A549 (cell line): ENCODE measurements at regions not wholly inside any gene's neighbourhood (a gene's known extent, or its start where the extent isn't known, plus 50 kb on each side); places are given as distances from the start of the nearest gene placed in this dataset.

Experiments
- CHD4 ChIP-seq: fragments of 200-600 bp; sonication (generic); IDR thresholded peaks from 2 replicates; pipeline ENCODE4 v1.6.1; 2016; ENCODE audit warnings: antibody characterized with exemption, mild to moderate bottlenecking, borderline replicate concordance
- EP300 ChIP-seq, 2 experiments: fragments of >200 bp; sonication (Bioruptor Twin); formaldehyde crosslinking; IDR thresholded peaks; 2 replicates in 1 of 2; 3 replicates in 1 of 2; pipeline ENCODE4 v1.6.1; 2016 to 2017
- RAD21 ChIP-seq, 2 experiments: fragments of >200 bp in 1 of 2; sonication (Bioruptor Twin) in 1 of 2; formaldehyde crosslinking in 1 of 2; IDR thresholded peaks in 1 of 2; conservative IDR thresholded peaks in 1 of 2; 2 replicates in 1 of 2; 3 replicates in 1 of 2; pipeline ENCODE4 v1.6.1; 2012 to 2018; ENCODE audit warnings: inconsistent platforms in 1 of 2
- TFCP2L1 ChIP-seq: fragments of 250-450 bp; sonication (Bioruptor Pico); IDR thresholded peaks from 2 replicates; pipeline ENCODE4 v1.5.0; 2021; ENCODE audit warnings: mild to moderate bottlenecking
- TF ChIP-seq, protein P1 (sequence below): fragments of >200 bp; sonication (Bioruptor Twin); formaldehyde crosslinking; IDR thresholded peaks from 3 replicates; pipeline ENCODE4 v1.5.1; 2016
- TF ChIP-seq, protein P2 (sequence below): fragments of 450-650 bp; IDR thresholded peaks from 2 replicates; pipeline ENCODE4 v1.6.1; 2014; ENCODE audit warnings: antibody characterized with exemption
- TF ChIP-seq, protein P3 (sequence below): IDR thresholded peaks from 2 replicates; pipeline ENCODE4 v1.6.1; 2012

DNA sequence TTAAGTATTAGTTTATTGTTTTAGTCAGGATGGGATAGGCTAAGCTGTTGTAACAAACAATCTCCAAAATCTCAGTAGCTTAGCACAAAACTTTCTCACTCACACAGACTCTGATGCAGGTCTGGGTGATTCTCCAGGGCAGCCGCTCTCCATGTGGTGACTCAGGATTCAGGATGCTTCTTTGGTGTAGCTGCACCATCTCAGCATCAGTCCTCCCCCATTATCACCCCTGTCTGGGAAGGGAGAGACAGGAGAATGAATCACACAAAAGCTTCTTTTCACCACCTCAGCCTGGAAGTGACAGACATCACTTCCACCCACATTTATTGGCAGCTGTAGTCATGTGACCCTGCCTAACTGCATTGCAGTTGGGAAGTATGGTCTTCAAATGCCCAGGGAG, 142.3 kb downstream of the DICER1 start:
- TF ChIP-seq CHD4 (no peak), RAD21 (conservative IDR thresholded peaks at IDR 0.05 in 1 of 2, IDR thresholded peaks at IDR 0.05 in 1 of 2) (no peak), EP300 (IDR thresholded peaks at IDR 0.05) (no peak), TFCP2L1 (CRISPR knock-in tag) (no peak)
- TF ChIP-seq, protein P1, sequence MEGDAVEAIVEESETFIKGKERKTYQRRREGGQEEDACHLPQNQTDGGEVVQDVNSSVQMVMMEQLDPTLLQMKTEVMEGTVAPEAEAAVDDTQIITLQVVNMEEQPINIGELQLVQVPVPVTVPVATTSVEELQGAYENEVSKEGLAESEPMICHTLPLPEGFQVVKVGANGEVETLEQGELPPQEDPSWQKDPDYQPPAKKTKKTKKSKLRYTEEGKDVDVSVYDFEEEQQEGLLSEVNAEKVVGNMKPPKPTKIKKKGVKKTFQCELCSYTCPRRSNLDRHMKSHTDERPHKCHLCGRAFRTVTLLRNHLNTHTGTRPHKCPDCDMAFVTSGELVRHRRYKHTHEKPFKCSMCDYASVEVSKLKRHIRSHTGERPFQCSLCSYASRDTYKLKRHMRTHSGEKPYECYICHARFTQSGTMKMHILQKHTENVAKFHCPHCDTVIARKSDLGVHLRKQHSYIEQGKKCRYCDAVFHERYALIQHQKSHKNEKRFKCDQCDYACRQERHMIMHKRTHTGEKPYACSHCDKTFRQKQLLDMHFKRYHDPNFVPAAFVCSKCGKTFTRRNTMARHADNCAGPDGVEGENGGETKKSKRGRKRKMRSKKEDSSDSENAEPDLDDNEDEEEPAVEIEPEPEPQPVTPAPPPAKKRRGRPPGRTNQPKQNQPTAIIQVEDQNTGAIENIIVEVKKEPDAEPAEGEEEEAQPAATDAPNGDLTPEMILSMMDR = no peak
- TF ChIP-seq, protein P2, sequence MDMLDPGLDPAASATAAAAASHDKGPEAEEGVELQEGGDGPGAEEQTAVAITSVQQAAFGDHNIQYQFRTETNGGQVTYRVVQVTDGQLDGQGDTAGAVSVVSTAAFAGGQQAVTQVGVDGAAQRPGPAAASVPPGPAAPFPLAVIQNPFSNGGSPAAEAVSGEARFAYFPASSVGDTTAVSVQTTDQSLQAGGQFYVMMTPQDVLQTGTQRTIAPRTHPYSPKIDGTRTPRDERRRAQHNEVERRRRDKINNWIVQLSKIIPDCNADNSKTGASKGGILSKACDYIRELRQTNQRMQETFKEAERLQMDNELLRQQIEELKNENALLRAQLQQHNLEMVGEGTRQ = no peak
- TF ChIP-seq, protein P3, sequence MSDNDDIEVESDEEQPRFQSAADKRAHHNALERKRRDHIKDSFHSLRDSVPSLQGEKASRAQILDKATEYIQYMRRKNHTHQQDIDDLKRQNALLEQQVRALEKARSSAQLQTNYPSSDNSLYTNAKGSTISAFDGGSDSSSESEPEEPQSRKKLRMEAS = no peak
